H1 (cell line): ENCODE measurements at regions not wholly inside any gene's neighbourhood (a gene's known extent, or its start where the extent isn't known, plus 50 kb on each side); places are given as distances from the start of the nearest gene placed in this dataset.

Experiments
- CTCF ChIA-PET: fragments of 300-600 bp; sonication (Branson Sonifier 250); formaldehyde crosslinking; loops from one replicate; lab custom pipeline; 2021; ENCODE audit not compliant: partially characterized antibody; lab: Charles Lee
- POLR2A ChIA-PET: fragments of 300-600 bp; sonication (Branson Sonifier 250); formaldehyde crosslinking; loops from one replicate; lab custom pipeline; 2021; ENCODE audit warnings: inconsistent platforms; ENCODE audit not compliant: partially characterized antibody; lab: Charles Lee
- DNase-seq, 2 experiments: peaks; one replicate each; pipeline versions ENCODE4 v3.0.0 to v3.0.0-alpha.2; 2010 to 2022; ENCODE audit warnings: low spot score in 2 of 2, low read depth in 1 of 2, mixed read lengths in 1 of 2
- FAIRE-seq: peaks from 2 replicates; lab custom pipeline; 2011; peaks lifted over from hg19 to GRCh38; lab: Jason Lieb, UNC
- H2AFZ ChIP-seq: 2 replicates; pipeline ENCODE4 v1.8.1; 2012; ENCODE audit warnings: low read length, inconsistent platforms
- H2AK5ac ChIP-seq: 2 replicates; pipeline ENCODE4 v1.6.1; 2013; ENCODE audit warnings: low read depth, low read length
- H2BK120ac ChIP-seq: replicated peaks from 2 replicates; pipeline ENCODE3; 2013; ENCODE audit warnings: low read depth, low read length, inconsistent platforms
- H2BK12ac ChIP-seq: 2 replicates; pipeline ENCODE4 v1.6.1; 2013; ENCODE audit warnings: low read depth, low read length
- H2BK15ac ChIP-seq: 2 replicates; pipeline ENCODE4 v1.6.1; 2013; ENCODE audit warnings: low read length
- H2BK20ac ChIP-seq: 2 replicates; pipeline ENCODE4 v1.6.1; 2013; ENCODE audit warnings: low read length
- H2BK5ac ChIP-seq: 2 replicates; pipeline ENCODE4 v1.6.1; 2013; ENCODE audit warnings: low read depth, low read length
- H3K14ac ChIP-seq: 2 replicates; pipeline ENCODE4 v1.6.1; 2013; ENCODE audit warnings: inconsistent platforms; ENCODE audit not compliant: insufficient read length
- H3K18ac ChIP-seq: 2 replicates; pipeline ENCODE4 v1.6.1; 2013; ENCODE audit warnings: low read length; ENCODE audit errors: extremely low read depth
- H3K23ac ChIP-seq: 2 replicates; pipeline ENCODE4 v1.6.1; 2013; ENCODE audit warnings: inconsistent platforms; ENCODE audit not compliant: insufficient read length
- H3K23me2 ChIP-seq: 2 replicates; pipeline ENCODE4 v1.6.1; 2013; ENCODE audit warnings: low read depth, low read length
- H3K27ac ChIP-seq: 2 replicates; pipeline ENCODE4 v1.6.1; 2011; ENCODE audit warnings: low read depth, low read length, inconsistent platforms
- H3K27me3 ChIP-seq, 4 experiments: replicated peaks in 1 of 4; 1 replicate in 1 of 4; 2 replicates in 3 of 4; pipeline versions ENCODE4 v1.6.1 to v1.8.1; 2011 to 2013; ENCODE audit warnings: low read length in 3 of 4, mild to moderate bottlenecking in 3 of 4, inconsistent platforms in 2 of 4, mixed read lengths in 2 of 4, moderate library complexity in 1 of 4; ENCODE audit not compliant: control insufficient read depth in 3 of 4, insufficient read depth in 3 of 4; ENCODE audit errors: extremely low read depth in 1 of 4
- H3K36me3 ChIP-seq, 4 experiments: 2 replicates each; pipeline versions ENCODE4 v1.6.1 to v1.8.1; 2011 to 2013; ENCODE audit warnings: mild to moderate bottlenecking in 4 of 4, low read length in 3 of 4, moderate library complexity in 2 of 4, control low read depth in 1 of 4, inconsistent platforms in 1 of 4; ENCODE audit not compliant: insufficient read depth in 4 of 4, control insufficient read depth in 2 of 4
- H3K4ac ChIP-seq: replicated peaks from 2 replicates; pipeline ENCODE3; 2013; ENCODE audit warnings: low read length, low read depth, mixed read lengths, inconsistent platforms; ENCODE audit not compliant: insufficient read length
- H3K4me1 ChIP-seq, 4 experiments: replicated peaks in 1 of 4; 1 replicate in 1 of 4; 2 replicates in 3 of 4; pipeline versions ENCODE4 v1.6.1 to v1.8.1; 2011 to 2013; ENCODE audit warnings: low read length in 3 of 4, inconsistent platforms in 2 of 4, mixed read lengths in 1 of 4; ENCODE audit not compliant: insufficient read depth in 4 of 4, control insufficient read depth in 3 of 4
- H3K4me2 ChIP-seq, 2 experiments: 2 replicates each; pipeline versions ENCODE4 v1.6.1 to v1.8.1; 2011 to 2013; ENCODE audit warnings: low read depth in 2 of 2, low read length in 2 of 2, control low read depth in 1 of 2, inconsistent platforms in 1 of 2, mild to moderate bottlenecking in 1 of 2; ENCODE audit not compliant: insufficient read depth in 1 of 2
- H3K4me3 ChIP-seq, 4 experiments: fragments of 200-600, 300-600 bp in 1 of 4; sonication (generic), shearing (Covaris generic), sonication (Bioruptor Twin) in 1 of 4; 2 replicates each; pipeline versions ENCODE4 v1.5.1 to v1.8.1; 2011 to 2016; ENCODE audit warnings: low read length in 4 of 4, low read depth in 3 of 4, control low read depth in 2 of 4, inconsistent platforms in 2 of 4, mild to moderate bottlenecking in 2 of 4, mixed read lengths in 1 of 4, moderate library complexity in 1 of 4; ENCODE audit not compliant: insufficient read depth in 2 of 4; ENCODE audit errors: extremely low read depth in 1 of 4
- H3K56ac ChIP-seq: replicated peaks from 2 replicates; pipeline ENCODE3; 2013; ENCODE audit warnings: low read depth, mild to moderate bottlenecking, mixed read lengths, low read length, inconsistent platforms; ENCODE audit not compliant: insufficient read length
- H3K79me1 ChIP-seq: 2 replicates; pipeline ENCODE4 v1.6.1; 2013; ENCODE audit warnings: low read depth, low read length, control low read depth
- H3K79me2 ChIP-seq, 2 experiments: 2 replicates each; pipeline versions ENCODE4 v1.6.1 to v1.8.1; 2012 to 2013; ENCODE audit warnings: low read length in 2 of 2, mild to moderate bottlenecking in 2 of 2, inconsistent platforms in 1 of 2; ENCODE audit not compliant: insufficient read depth in 2 of 2, control insufficient read depth in 1 of 2
- H3K9ac ChIP-seq, 4 experiments: replicated peaks in 1 of 4; 1 replicate in 1 of 4; 2 replicates in 3 of 4; pipeline versions ENCODE4 v1.6.1 to v1.8.1; 2011 to 2013; ENCODE audit warnings: low read depth in 3 of 4, low read length in 3 of 4, control low read depth in 2 of 4, mild to moderate bottlenecking in 2 of 4, moderate library complexity in 2 of 4, inconsistent platforms in 1 of 4; ENCODE audit errors: extremely low read depth in 1 of 4
- H3K9me3 ChIP-seq, 2 experiments: 2 replicates each; pipeline versions ENCODE4 v1.6.1 to v1.8.1; 2012 to 2013; ENCODE audit warnings: mild to moderate bottlenecking in 2 of 2, moderate library complexity in 2 of 2, control low read depth in 1 of 2, inconsistent platforms in 1 of 2, low read depth in 1 of 2, low read length in 1 of 2, mixed read lengths in 1 of 2; ENCODE audit not compliant: insufficient read depth in 2 of 2
- H4K20me1 ChIP-seq, 2 experiments: replicated peaks in 1 of 2; 2 replicates each; pipeline versions ENCODE3 to v1.8.1; 2011 to 2013; ENCODE audit warnings: inconsistent platforms in 2 of 2, low read length in 2 of 2, mild to moderate bottlenecking in 1 of 2; ENCODE audit not compliant: insufficient read depth in 2 of 2, control insufficient read depth in 1 of 2
- H4K5ac ChIP-seq: 2 replicates; pipeline ENCODE4 v1.6.1; 2013; ENCODE audit warnings: low read length, low read depth, mixed read lengths, inconsistent platforms; ENCODE audit not compliant: insufficient read length
- H4K8ac ChIP-seq: 2 replicates; pipeline ENCODE4 v1.8.0; 2013; ENCODE audit warnings: mild to moderate bottlenecking, moderate library complexity, low read length, inconsistent platforms; ENCODE audit not compliant: insufficient read depth; ENCODE audit errors: extremely low read depth
- H4K91ac ChIP-seq: replicated peaks from 2 replicates; pipeline ENCODE3; 2013; ENCODE audit warnings: low read length, mixed read lengths, inconsistent platforms; ENCODE audit not compliant: insufficient read length
- CBX5 ChIP-seq: fragments of 300-800, 300-1000 bp; sonication (generic); IDR thresholded peaks from 2 replicates; pipeline ENCODE4 v1.7.1; 2016; ENCODE audit warnings: antibody characterized with exemption, low read length, low read depth
- CREB1 ChIP-seq: IDR thresholded peaks from 2 replicates; pipeline ENCODE4 v1.6.1; 2012; ENCODE audit warnings: inconsistent platforms
- HDAC2 ChIP-seq, 2 experiments: fragments of 300-600 bp in 1 of 2; sonication (generic) in 1 of 2; IDR thresholded peaks; 2 replicates each; pipeline ENCODE4 v1.6.1; 2011 to 2012; ENCODE audit warnings: low read depth in 2 of 2, low read length in 2 of 2, mild to moderate bottlenecking in 2 of 2, moderate library complexity in 2 of 2, borderline replicate concordance in 1 of 2, inconsistent platforms in 1 of 2
- HDAC6 ChIP-seq: IDR thresholded peaks from one replicate; pipeline ENCODE4 v1.7.1; 2012; ENCODE audit warnings: low read depth, mild to moderate bottlenecking, inconsistent platforms, low read length, moderate library complexity
- JUN ChIP-seq: IDR thresholded peaks from 2 replicates; pipeline ENCODE4 v1.6.1; 2011; ENCODE audit warnings: low read depth, mild to moderate bottlenecking, improper control_type of control experiment, low read length
- KDM1A ChIP-seq: fragments of 200-600, 300-600 bp; sonication (generic); IDR thresholded peaks from 2 replicates; pipeline ENCODE4 v1.7.1; 2016; ENCODE audit warnings: mild to moderate bottlenecking, low read length, borderline replicate concordance
- KDM5A ChIP-seq: fragments of 200-600 bp; IDR thresholded peaks from 2 replicates; pipeline ENCODE4 v1.7.1; 2012; ENCODE audit warnings: mild to moderate bottlenecking, low read length, inconsistent platforms, mixed read lengths
- NRF1 ChIP-seq: IDR thresholded peaks from 2 replicates; pipeline ENCODE4 v1.6.1; 2011; ENCODE audit warnings: mild to moderate bottlenecking, low read depth, low read length, improper control_type of control experiment
- POU5F1 ChIP-seq: IDR thresholded peaks from 2 replicates; pipeline ENCODE4 v1.6.1; 2011; ENCODE audit warnings: low read depth, mild to moderate bottlenecking, low read length, moderate library complexity
- SAP30 ChIP-seq: fragments of 300-600 bp; sonication (generic); IDR thresholded peaks from 2 replicates; pipeline ENCODE4 v1.7.1; 2012; ENCODE audit warnings: low read length, moderate library complexity, mild to moderate bottlenecking, inconsistent platforms; ENCODE audit not compliant: insufficient read depth, insufficient replicate concordance
- SIX5 ChIP-seq: IDR thresholded peaks from 2 replicates; pipeline ENCODE4 v1.6.1; 2011; ENCODE audit warnings: mild to moderate bottlenecking, low read depth, low read length
- SP1 ChIP-seq: IDR thresholded peaks from 2 replicates; pipeline ENCODE4 v1.6.1; 2011; ENCODE audit warnings: low read depth, low read length
- SRF ChIP-seq: IDR thresholded peaks from 2 replicates; pipeline ENCODE4 v1.6.1; 2011; ENCODE audit warnings: mild to moderate bottlenecking, low read depth, low read length, moderate library complexity
- WGBS, 2 experiments: shearing (Covaris generic) in 1 of 2; methylation state at CpG; one replicate each; pipeline versions ENCODE4 v1.1.6 to v1.1.7; 2013 to 2015; ENCODE audit warnings: low lambda C conversion rate in 2 of 2, mixed read lengths in 2 of 2, inconsistent platforms in 1 of 2, low coverage in 1 of 2, missing lambda C conversion rate in 1 of 2; ENCODE audit not compliant: insufficient replicate concordance in 2 of 2, insufficient coverage in 1 of 2, insufficient read length in 1 of 2; ENCODE audit errors: extremely low coverage in 1 of 2, missing lambda C conversion rate in 1 of 2; 5-methylcytosine and 5-hydroxymethylcytosine counted together
- TF ChIP-seq, protein P1 (sequence below): IDR thresholded peaks from 2 replicates; pipeline ENCODE4 v1.6.1; 2011; ENCODE audit warnings: low read depth, mild to moderate bottlenecking, low read length; ENCODE audit not compliant: insufficient read depth
- TF ChIP-seq, protein P2 (sequence below): IDR thresholded peaks from 2 replicates; pipeline ENCODE4 v1.6.1; 2012; ENCODE audit warnings: inconsistent platforms

- Histone ChIP-seq H3K27ac (no peak overlapping the region), H3K4me2 (no peak overlapping the region), H2AK5ac (no peak overlapping the region), H4K8ac (no peak overlapping the region), H3K79me1 (no peaks in the 10 kb centered on the region), H2AFZ (no peak overlapping the region), H3K9me3 (no peaks in the 10 kb centered on the region; a peak in 2 of 4 replicates), H2BK20ac (no peak overlapping the region), H3K4ac (no peak overlapping the region), H4K20me1 (no peaks in the 10 kb centered on the region), H3K9ac (no peak overlapping the region), H2BK15ac (no peak overlapping the region), H3K18ac (no peak overlapping the region), H2BK5ac (no peak overlapping the region), H4K5ac (no peak overlapping the region), H3K23me2 (no peaks in the 10 kb centered on the region), H3K36me3 (no peaks in the 10 kb centered on the region; a peak in 1 of 8 replicates), H3K4me3 (no peak overlapping the region), H3K27me3 (no peaks in the 10 kb centered on the region), H3K79me2 (no peaks in the 10 kb centered on the region), H3K56ac (no peak overlapping the region), H3K23ac (no peak overlapping the region), H3K14ac (no peak overlapping the region), H2BK120ac (no peak overlapping the region), H2BK12ac (no peak overlapping the region), H3K4me1 (no peaks in the 10 kb centered on the region; a peak in 1 of 7 replicates), H4K91ac (no peak overlapping the region)
- FAIRE-seq (no peak), DNase-seq (no peak)
- 90% methylated on average over 2 of the region's 2 CpGs; no CpG with 5 or more reads in 1 of the 2 experiments for WGBS, 2 experiments
- ChIA-PET POLR2A (no interaction called here), CTCF (no interaction called here)
- TF ChIP-seq, protein P1, sequence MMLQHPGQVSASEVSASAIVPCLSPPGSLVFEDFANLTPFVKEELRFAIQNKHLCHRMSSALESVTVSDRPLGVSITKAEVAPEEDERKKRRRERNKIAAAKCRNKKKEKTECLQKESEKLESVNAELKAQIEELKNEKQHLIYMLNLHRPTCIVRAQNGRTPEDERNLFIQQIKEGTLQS = no peak
- TF ChIP-seq, protein P2, sequence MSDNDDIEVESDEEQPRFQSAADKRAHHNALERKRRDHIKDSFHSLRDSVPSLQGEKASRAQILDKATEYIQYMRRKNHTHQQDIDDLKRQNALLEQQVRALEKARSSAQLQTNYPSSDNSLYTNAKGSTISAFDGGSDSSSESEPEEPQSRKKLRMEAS = no peak
- TF ChIP-seq CREB1 (no peak), SAP30 (no peak), SP1 (no peak), CBX5 (no peak), POU5F1 (no peak), KDM5A (no peak), NRF1 (no peak), SRF (no peak), JUN (no peak), SIX5 (no peak), HDAC6 (no peak), KDM1A (no peak), HDAC2 (IDR thresholded peaks at IDR 0.05; ENCODE audit: borderline replicate concordance in 1 of 2, low read depth in 2 of 2, low read length in 2 of 2) (no peak)
Measured at GRCh38 chr10:62981096-62981495, 152.0 kb upstream of the NRBF2 start.
